SU-DHL-6 (cell line): ENCODE measurements at regions not wholly inside any gene's neighbourhood (a gene's known extent, or its start where the extent isn't known, plus 50 kb on each side); places are given as distances from the start of the nearest gene placed in this dataset.
"Not testable (repeated sequence)": the region's sequence is repeated elsewhere in the genome, so short reads cannot be mapped to it uniquely, and the experiment has no call there.

Source experiments
- EZH2phosphoT487 ChIP-seq: fragments of 200-600 bp; sonication (generic), shearing (Covaris generic); conservative IDR thresholded peaks from 2 replicates; pipeline ENCODE4 v1.6.1; 2018; ENCODE audit warnings: mild to moderate bottlenecking, antibody characterized with exemption, low read length, moderate library complexity, mixed read lengths
- TF ChIP-seq, protein P1 (sequence below): fragments of 200-600 bp; sonication (generic); IDR thresholded peaks from one replicate; pipeline ENCODE4 v1.5.1; 2017; ENCODE audit warnings: antibody characterized with exemption, mild to moderate bottlenecking, low read length, moderate library complexity; ENCODE audit not compliant: insufficient read depth, poor library complexity, severe bottlenecking

DNA sequence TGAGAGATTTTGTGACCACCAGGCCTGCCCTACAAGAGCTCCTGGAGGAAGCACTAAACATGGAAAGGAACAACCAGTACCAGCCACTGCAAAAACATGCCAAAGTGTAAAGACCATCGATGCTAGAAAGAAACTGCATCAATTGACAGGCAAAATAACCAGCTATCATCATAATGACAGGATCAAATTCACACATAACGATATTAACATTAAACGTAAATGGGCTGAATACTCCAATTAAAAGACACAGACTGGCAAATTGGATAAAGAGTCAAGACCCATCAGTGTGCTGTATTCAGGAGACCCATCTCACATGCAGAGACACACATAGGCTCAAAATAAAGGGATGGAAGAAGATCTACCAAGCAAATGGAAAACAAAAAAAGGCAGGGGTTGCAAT, 182.4 kb downstream of the PRELID2 start:
- TF ChIP-seq, protein P1, sequence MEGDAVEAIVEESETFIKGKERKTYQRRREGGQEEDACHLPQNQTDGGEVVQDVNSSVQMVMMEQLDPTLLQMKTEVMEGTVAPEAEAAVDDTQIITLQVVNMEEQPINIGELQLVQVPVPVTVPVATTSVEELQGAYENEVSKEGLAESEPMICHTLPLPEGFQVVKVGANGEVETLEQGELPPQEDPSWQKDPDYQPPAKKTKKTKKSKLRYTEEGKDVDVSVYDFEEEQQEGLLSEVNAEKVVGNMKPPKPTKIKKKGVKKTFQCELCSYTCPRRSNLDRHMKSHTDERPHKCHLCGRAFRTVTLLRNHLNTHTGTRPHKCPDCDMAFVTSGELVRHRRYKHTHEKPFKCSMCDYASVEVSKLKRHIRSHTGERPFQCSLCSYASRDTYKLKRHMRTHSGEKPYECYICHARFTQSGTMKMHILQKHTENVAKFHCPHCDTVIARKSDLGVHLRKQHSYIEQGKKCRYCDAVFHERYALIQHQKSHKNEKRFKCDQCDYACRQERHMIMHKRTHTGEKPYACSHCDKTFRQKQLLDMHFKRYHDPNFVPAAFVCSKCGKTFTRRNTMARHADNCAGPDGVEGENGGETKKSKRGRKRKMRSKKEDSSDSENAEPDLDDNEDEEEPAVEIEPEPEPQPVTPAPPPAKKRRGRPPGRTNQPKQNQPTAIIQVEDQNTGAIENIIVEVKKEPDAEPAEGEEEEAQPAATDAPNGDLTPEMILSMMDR = not testable (repeated sequence)
- not testable (repeated sequence) for TF ChIP-seq EZH2phosphoT487
